Ovary (tissue), 3 donors: ENCODE measurements at regions not wholly inside any gene's neighbourhood (a gene's known extent, or its start where the extent isn't known, plus 50 kb on each side); places are given as distances from the start of the nearest gene placed in this dataset.

Source experiments
- CTCF ChIP-seq, 3 donors: fragments of 450-650 bp in 2 of 3; fragments of 200-600 bp in 1 of 3; IDR thresholded peaks; one replicate each; pipeline versions ENCODE4 v1.5.1 to v1.8.0; 2016 to 2022; ENCODE audit warnings: antibody characterized with exemption in 3 of 3, mild to moderate bottlenecking in 1 of 3
- EP300 ChIP-seq: sonication (generic); formaldehyde crosslinking; IDR thresholded peaks from one replicate; pipeline ENCODE4 v1.6.1; 2017; ENCODE audit warnings: antibody characterized with exemption
- POLR2A ChIP-seq: fragments of 450-650 bp; IDR thresholded peaks from one replicate; pipeline ENCODE4 v1.6.1; 2017; ENCODE audit warnings: antibody characterized with exemption, mild to moderate bottlenecking, moderate library complexity
- donor health status: DM: no; HTN: no; CAD: no.

GRCh38 chr3:116977441-116977840, 267.9 kb downstream of the TUSC7 start:
- TF ChIP-seq CTCF (IDR thresholded peaks at IDR 0.05): no peak
- no peak for TF ChIP-seq POLR2A
- no peak for TF ChIP-seq EP300
